ENCODE measurements at regions not wholly inside any gene's neighbourhood (a gene's known extent, or its start where the extent isn't known, plus 50 kb on each side); places are given as distances from the start of the nearest gene placed in this dataset.
"Not testable (repeated sequence)": the region's sequence is repeated elsewhere in the genome, so short reads cannot be mapped to it uniquely, and the experiment has no call there.

GRCh38 chr16:60405286-60405685 is 1631.0 kb downstream of the CDH8 start:
- no peak overlapping the region for H3K27ac Mint-ChIP-seq
- H3K9me3 Mint-ChIP-seq = peaks cover 3 to 26% of the 10 kb centered on the region in 2 donors
- H3K4me1 Mint-ChIP-seq (ENCODE audit: low read depth in 2 of 2) = no peaks in the 10 kb centered on the region
- H3K4me3 Mint-ChIP-seq = no peak overlapping the region
- no peaks in the 10 kb centered on the region for H3K36me3 Mint-ChIP-seq (ENCODE audit: insufficient read depth)
- no peak for DNase-seq
- ATAC-seq (replicated peaks) = no peak
- no peaks in the 10 kb centered on the region for H3K27me3 Mint-ChIP-seq

- Mint-ChIP-seq H3K4me1 (ENCODE audit: low read depth in 2 of 2) (no peaks in the 10 kb centered on the region), H3K4me3 (no peak overlapping the region), H3K36me3 (ENCODE audit: insufficient read depth) (no peaks in the 10 kb centered on the region), H3K9me3 (peaks cover 3 to 31% of the 10 kb centered on the region in 2 donors), H3K27ac (no peak overlapping the region), H3K27me3 (no peaks in the 10 kb centered on the region)
- DNase-seq (no peak), ATAC-seq (replicated peaks) (no peak)
These were observed 1631.8 kb downstream of the CDH8 start for GRCh38 chr16:60404401-60404800.

GRCh38 chr16:60402941-60403340 is 1633.3 kb downstream of the CDH8 start:
- H3K27ac Mint-ChIP-seq; ATAC-seq (replicated peaks); H3K36me3 Mint-ChIP-seq (ENCODE audit: insufficient read depth); DNase-seq; H3K4me3 Mint-ChIP-seq; H3K4me1 Mint-ChIP-seq (ENCODE audit: low read depth in 2 of 2); H3K27me3 Mint-ChIP-seq: not testable (repeated sequence)
- H3K9me3 Mint-ChIP-seq = peaks cover 0 to 24% of the 10 kb centered on the region in 2 donors

GRCh38 chr16:60392380-60392779 is 1643.9 kb downstream of the CDH8 start:
- Mint-ChIP-seq H3K9me3 (peaks cover 11 to 32% of the 10 kb centered on the region in 2 donors), H3K4me1 (ENCODE audit: low read depth in 2 of 2) (no peaks in the 10 kb centered on the region)

GRCh38 chr16:60371591-60371990 is 1637.5 kb upstream of the GOT2 start:
- no peaks in the 10 kb centered on the region for H3K4me1 Mint-ChIP-seq (ENCODE audit: low read depth in 2 of 2)
- no peak overlapping the region for H3K4me3 Mint-ChIP-seq
- DNase-seq (no peak), ATAC-seq (replicated peaks) (no peak)
- H3K27ac Mint-ChIP-seq = no peak overlapping the region
- H3K27me3 Mint-ChIP-seq = no peaks in the 10 kb centered on the region
- peaks cover 22 to 24% of the 10 kb centered on the region in 2 donors for H3K9me3 Mint-ChIP-seq
- no peaks in the 10 kb centered on the region for H3K36me3 Mint-ChIP-seq (ENCODE audit: insufficient read depth)

More at GRCh38 chr16:60392380-60392779, 1643.9 kb downstream of the CDH8 start:
- Mint-ChIP-seq H3K27ac (no peak overlapping the region), H3K36me3 (ENCODE audit: insufficient read depth) (no peaks in the 10 kb centered on the region), H3K27me3 (no peaks in the 10 kb centered on the region), H3K4me3 (no peak overlapping the region)
- ATAC-seq (replicated peaks) (no peak), DNase-seq (no peak)

GRCh38 chr16:60367739-60368138 is 1633.6 kb upstream of the GOT2 start:
- ATAC-seq (replicated peaks) = no peak
- no peaks in the 10 kb centered on the region for H3K4me1 Mint-ChIP-seq (ENCODE audit: low read depth in 2 of 2)

GRCh38 chr16:60363566-60363965 is 1629.5 kb upstream of the GOT2 start:
- Mint-ChIP-seq H3K27ac (no peak overlapping the region), H3K4me1 (ENCODE audit: low read depth in 2 of 2) (no peaks in the 10 kb centered on the region), H3K27me3 (no peaks in the 10 kb centered on the region), H3K4me3 (no peak overlapping the region), H3K36me3 (ENCODE audit: insufficient read depth) (peaks cover 2% of the 10 kb centered on the region), H3K9me3 (peaks cover 10 to 15% of the 10 kb centered on the region in 2 donors)
- DNase-seq (no peak), ATAC-seq (replicated peaks) (no peak)

More at GRCh38 chr16:60367739-60368138, 1633.6 kb upstream of the GOT2 start:
- Mint-ChIP-seq H3K36me3 (ENCODE audit: insufficient read depth) (peaks cover 2% of the 10 kb centered on the region), H3K27me3 (no peaks in the 10 kb centered on the region), H3K27ac (no peak overlapping the region), H3K4me3 (no peak overlapping the region), H3K9me3 (peaks cover 15 to 21% of the 10 kb centered on the region in 2 donors)
- DNase-seq = no peak

- DNase-seq; H3K27me3 Mint-ChIP-seq; ATAC-seq (replicated peaks); H3K36me3 Mint-ChIP-seq (ENCODE audit: insufficient read depth); H3K4me3 Mint-ChIP-seq; H3K4me1 Mint-ChIP-seq (ENCODE audit: low read depth in 2 of 2); H3K27ac Mint-ChIP-seq: not testable (repeated sequence)
- H3K9me3 Mint-ChIP-seq = peaks cover 8 to 15% of the 10 kb centered on the region in 2 donors
These were observed 1625.8 kb upstream of the GOT2 start for GRCh38 chr16:60359866-60360265.

- ATAC-seq (replicated peaks); DNase-seq; H3K4me3 Mint-ChIP-seq; H3K36me3 Mint-ChIP-seq (ENCODE audit: insufficient read depth); H3K27me3 Mint-ChIP-seq; H3K27ac Mint-ChIP-seq; H3K4me1 Mint-ChIP-seq (ENCODE audit: low read depth in 2 of 2): not testable (repeated sequence)
- peaks cover 8 to 10% of the 10 kb centered on the region in 2 donors for H3K9me3 Mint-ChIP-seq
These were observed 1625.3 kb upstream of the GOT2 start for GRCh38 chr16:60359412-60359811.

- not testable (repeated sequence) for ATAC-seq (replicated peaks); H3K4me1 Mint-ChIP-seq (ENCODE audit: low read depth in 2 of 2); H3K27me3 Mint-ChIP-seq; H3K9me3 Mint-ChIP-seq; DNase-seq; H3K27ac Mint-ChIP-seq; H3K4me3 Mint-ChIP-seq; H3K36me3 Mint-ChIP-seq (ENCODE audit: insufficient read depth)
These were observed 1623.9 kb upstream of the GOT2 start for GRCh38 chr16:60357876-60358522.

GRCh38 chr16:60346256-60346655 is 1612.1 kb upstream of the GOT2 start:
- no peak for ATAC-seq (replicated peaks)
- Mint-ChIP-seq H3K9me3 (peaks cover 21 to 22% of the 10 kb centered on the region in 2 donors), H3K27ac (no peak overlapping the region), H3K4me1 (ENCODE audit: low read depth in 2 of 2) (no peaks in the 10 kb centered on the region), H3K4me3 (no peak overlapping the region), H3K27me3 (no peaks in the 10 kb centered on the region), H3K36me3 (ENCODE audit: insufficient read depth) (no peaks in the 10 kb centered on the region)
- DNase-seq = no peak

- no peaks in the 10 kb centered on the region for H3K4me1 Mint-ChIP-seq (ENCODE audit: low read depth in 2 of 2)
- no peak for ATAC-seq (replicated peaks)
These were observed 1603.6 kb upstream of the GOT2 start for GRCh38 chr16:60337671-60338070.

GRCh38 chr16:60331168-60331567 is 1597.1 kb upstream of the GOT2 start:
- DNase-seq = no peak
- Mint-ChIP-seq H3K9me3 (peaks cover 5 to 9% of the 10 kb centered on the region in 2 donors), H3K36me3 (ENCODE audit: insufficient read depth) (no peaks in the 10 kb centered on the region), H3K4me1 (ENCODE audit: low read depth in 2 of 2) (no peaks in the 10 kb centered on the region), H3K4me3 (no peak overlapping the region), H3K27ac (no peak overlapping the region), H3K27me3 (no peaks in the 10 kb centered on the region)
- no peak for ATAC-seq (replicated peaks)

More at GRCh38 chr16:60337671-60338070, 1603.6 kb upstream of the GOT2 start:
- DNase-seq = no peak
- H3K36me3 Mint-ChIP-seq (ENCODE audit: insufficient read depth) = no peaks in the 10 kb centered on the region
- peaks cover 0 to 4% of the 10 kb centered on the region in 2 donors for H3K9me3 Mint-ChIP-seq
- H3K27ac Mint-ChIP-seq = no peak overlapping the region
- no peaks in the 10 kb centered on the region for H3K27me3 Mint-ChIP-seq
- H3K4me3 Mint-ChIP-seq = no peak overlapping the region

GRCh38 chr16:60329108-60329507 is 1595.0 kb upstream of the GOT2 start:
- Mint-ChIP-seq H3K9me3 (peaks cover 5 to 9% of the 10 kb centered on the region in 2 donors), H3K27me3 (no peaks in the 10 kb centered on the region), H3K27ac (no peak overlapping the region), H3K4me1 (ENCODE audit: low read depth in 2 of 2) (no peaks in the 10 kb centered on the region), H3K36me3 (ENCODE audit: insufficient read depth) (no peaks in the 10 kb centered on the region), H3K4me3 (no peak overlapping the region)
- DNase-seq (no peak), ATAC-seq (replicated peaks) (no peak)

Measured in effector memory CD8-positive, alpha-beta T cell (primary cell).